ENCODE measurements at regions not wholly inside any gene's neighbourhood (a gene's known extent, or its start where the extent isn't known, plus 50 kb on each side); places are given as distances from the start of the nearest gene placed in this dataset.

DNA sequence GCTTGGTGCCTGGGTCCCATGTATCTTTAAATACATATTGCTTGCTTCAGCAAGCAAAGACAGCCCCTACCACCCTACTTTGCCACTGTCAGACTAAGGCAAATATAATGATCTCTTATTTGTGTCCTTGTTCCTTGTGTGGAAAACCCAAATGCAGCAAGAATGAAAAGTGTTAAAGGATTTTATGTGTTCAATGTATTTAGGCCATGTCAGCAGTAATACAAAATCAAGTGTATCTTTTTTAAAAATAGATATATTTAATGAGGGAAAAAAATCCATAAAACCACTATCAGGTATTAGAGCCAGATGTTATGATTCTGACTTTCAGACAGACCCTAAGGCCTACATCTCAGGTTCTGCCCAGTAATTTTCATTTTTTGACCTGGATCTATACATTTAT, 374.5 kb downstream of the SEC14L1 start:
- ChIA-PET POLR2A (no interaction called here), CTCF (no interaction called here)
- ATAC-seq (no peak), DNase-seq (ENCODE audit: low spot score) (no peak)
- peaks cover 11% of the 10 kb centered on the region; the same call in 1 of the 2 replicates for H3K36me3 Mint-ChIP-seq
- H3K27me3 Mint-ChIP-seq (ENCODE audit: low read depth) = no peaks in the 10 kb centered on the region; the same call in 1 of the 2 replicates
- TF ChIP-seq GTF2I (CRISPR knock-in tag; conservative IDR thresholded peaks at IDR 0.05) = no peak
- TF ChIP-seq ZNF317 (CRISPR knock-in tag; IDR thresholded peaks at IDR 0.05; ENCODE audit: borderline replicate concordance, low read depth) = no peak
- TF ChIP-seq EMX1 (CRISPR knock-in tag; IDR thresholded peaks at IDR 0.05) = no peak
- no peak for TF ChIP-seq ZBTB21 (CRISPR knock-in tag; IDR thresholded peaks at IDR 0.05; ENCODE audit: borderline replicate concordance)
- TF ChIP-seq, protein P1, sequence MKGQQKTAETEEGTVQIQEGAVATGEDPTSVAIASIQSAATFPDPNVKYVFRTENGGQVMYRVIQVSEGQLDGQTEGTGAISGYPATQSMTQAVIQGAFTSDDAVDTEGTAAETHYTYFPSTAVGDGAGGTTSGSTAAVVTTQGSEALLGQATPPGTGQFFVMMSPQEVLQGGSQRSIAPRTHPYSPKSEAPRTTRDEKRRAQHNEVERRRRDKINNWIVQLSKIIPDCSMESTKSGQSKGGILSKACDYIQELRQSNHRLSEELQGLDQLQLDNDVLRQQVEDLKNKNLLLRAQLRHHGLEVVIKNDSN (CRISPR knock-in tag; IDR thresholded peaks at IDR 0.05) = no peak
- TF ChIP-seq GRHL2 (CRISPR knock-in tag; IDR thresholded peaks at IDR 0.05; ENCODE audit: insufficient replicate concordance, severe bottlenecking) = no peak
- peaks cover 25% of the 10 kb centered on the region for H3K9me3 Mint-ChIP-seq
- H3K27ac Mint-ChIP-seq = no peak overlapping the region
- no peaks in the 10 kb centered on the region for H3K4me1 Mint-ChIP-seq
- no peak overlapping the region for H3K4me3 Mint-ChIP-seq

DNA sequence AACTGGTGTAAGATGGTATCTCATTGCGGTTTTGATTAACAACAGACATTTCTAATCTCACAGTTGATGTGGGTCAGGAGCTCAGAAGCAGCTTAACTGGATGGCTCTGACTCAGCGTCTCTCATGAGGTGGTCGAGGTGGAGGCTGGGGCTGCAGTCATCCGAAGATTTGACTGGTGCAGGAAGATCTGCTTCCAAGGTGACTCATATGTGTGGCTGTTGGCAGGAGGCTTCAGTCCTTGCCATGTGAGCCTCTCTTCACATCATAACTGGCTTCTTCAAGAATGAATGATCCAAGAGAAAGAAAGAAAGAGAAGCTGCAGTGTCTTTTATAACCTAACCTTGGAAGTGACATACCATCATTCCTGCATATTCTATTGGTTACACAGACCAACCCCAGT, 376.1 kb downstream of the SEC14L1 start:
- ChIA-PET POLR2A (no interaction called here), CTCF (interaction anchor here (1.0 kb wide), 1 partner anchor 10 kb away, joined by 3 read pairs; no protein-coding TSS in a partner anchor)
- no peak overlapping the region for H3K4me3 Mint-ChIP-seq
- DNase-seq (ENCODE audit: low spot score) = no peak
- no peaks in the 10 kb centered on the region; the same call in 1 of the 2 replicates for H3K27me3 Mint-ChIP-seq (ENCODE audit: low read depth)
- H3K36me3 Mint-ChIP-seq = peaks cover 4% of the 10 kb centered on the region; the same call in 1 of the 2 replicates
- H3K27ac Mint-ChIP-seq = no peak overlapping the region
- no peaks in the 10 kb centered on the region for H3K4me1 Mint-ChIP-seq
- peaks cover 15% of the 10 kb centered on the region for H3K9me3 Mint-ChIP-seq
- TF ChIP-seq, protein P1 (CRISPR knock-in tag; IDR thresholded peaks at IDR 0.05) = no peak
- no peak for TF ChIP-seq PREB (CRISPR knock-in tag; IDR thresholded peaks at IDR 0.05; ENCODE audit: borderline replicate concordance)
- no peak for TF ChIP-seq IRF2 (CRISPR knock-in tag; IDR thresholded peaks at IDR 0.05; ENCODE audit: borderline replicate concordance, low read depth)
- no peak for TF ChIP-seq ZNF416 (CRISPR knock-in tag; IDR thresholded peaks at IDR 0.05)
- TF ChIP-seq ZNF232 (CRISPR knock-in tag; IDR thresholded peaks at IDR 0.05) = no peak
- no peak for TF ChIP-seq JUN (CRISPR knock-in tag; IDR thresholded peaks at IDR 0.05)
- TF ChIP-seq SMAD3 (CRISPR knock-in tag; IDR thresholded peaks at IDR 0.05; ENCODE audit: borderline replicate concordance) = no peak
- TF ChIP-seq EMX1 (CRISPR knock-in tag; IDR thresholded peaks at IDR 0.05) = no peak
- TF ChIP-seq ZNF532 (CRISPR knock-in tag; IDR thresholded peaks at IDR 0.05; ENCODE audit: borderline replicate concordance) = no peak
- no peak for TF ChIP-seq CREM (CRISPR knock-in tag; IDR thresholded peaks at IDR 0.05)
- no peak for ATAC-seq

GRCh38 chr17:77521076-77521475, 380.3 kb downstream of the SEC14L1 start:
- Mint-ChIP-seq H3K27me3 (ENCODE audit: low read depth) (peaks cover 13% of the 10 kb centered on the region), H3K36me3 (peaks cover 12% of the 10 kb centered on the region), H3K9me3 (peaks cover 31% of the 10 kb centered on the region), H3K4me1 (no peaks in the 10 kb centered on the region), H3K27ac (no peak overlapping the region), H3K4me3 (no peak overlapping the region)
- ATAC-seq (no peak), DNase-seq (ENCODE audit: low spot score) (no peak)
- no peak for TF ChIP-seq KAT7 (CRISPR knock-in tag; IDR thresholded peaks at IDR 0.05; ENCODE audit: borderline replicate concordance)
- TF ChIP-seq, protein P2, sequence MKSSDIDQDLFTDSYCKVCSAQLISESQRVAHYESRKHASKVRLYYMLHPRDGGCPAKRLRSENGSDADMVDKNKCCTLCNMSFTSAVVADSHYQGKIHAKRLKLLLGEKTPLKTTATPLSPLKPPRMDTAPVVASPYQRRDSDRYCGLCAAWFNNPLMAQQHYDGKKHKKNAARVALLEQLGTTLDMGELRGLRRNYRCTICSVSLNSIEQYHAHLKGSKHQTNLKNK (CRISPR knock-in tag; IDR thresholded peaks at IDR 0.05) = no peak
- POLR2A ChIA-PET = no interaction called here
- CTCF ChIA-PET = interaction anchor here (1.0 kb wide), 1 partner anchor 14 kb away, joined by 3 read pairs; no protein-coding TSS in a partner anchor

Measured in WTC11 (cell line).